GM23338 (cell line): ENCODE measurements at regions not wholly inside any gene's neighbourhood (a gene's known extent, or its start where the extent isn't known, plus 50 kb on each side); places are given as distances from the start of the nearest gene placed in this dataset.

ENCODE experiments used
- CTCF ChIP-seq, 2 experiments: fragments of 200-600 bp in 1 of 2; sonication (generic) in 1 of 2; conservative IDR thresholded peaks; 2 replicates each; pipeline versions ENCODE4 v1.5.1 to v1.6.1; 2016 to 2017; ENCODE audit warnings: antibody characterized with exemption in 2 of 2, low read depth in 2 of 2, mild to moderate bottlenecking in 2 of 2, moderate library complexity in 1 of 2
- EZH2phosphoT487 ChIP-seq: fragments of 200-600 bp; sonication (generic); IDR thresholded peaks from one replicate; pipeline ENCODE4 v1.8.1; 2018; ENCODE audit warnings: antibody characterized with exemption; ENCODE audit not compliant: unreplicated experiment
- JUNB ChIP-seq: IDR thresholded peaks from one replicate; pipeline ENCODE4 v1.6.1; 2016; ENCODE audit warnings: antibody characterized with exemption; ENCODE audit not compliant: unreplicated experiment
- POLR2AphosphoS5 ChIP-seq: IDR thresholded peaks from 2 replicates; pipeline ENCODE4 v1.6.1; 2016; ENCODE audit warnings: antibody characterized with exemption, low read depth
- STAT1 ChIP-seq: IDR thresholded peaks from one replicate; pipeline ENCODE4 v1.6.1; 2016; ENCODE audit warnings: antibody characterized with exemption; ENCODE audit not compliant: unreplicated experiment

- TF ChIP-seq POLR2AphosphoS5 (no peak), CTCF (conservative IDR thresholded peaks at IDR 0.05; ENCODE audit: low read depth in 2 of 2) (no peak), EZH2phosphoT487 (no peak), STAT1 (no peak), JUNB (no peak)
These were observed 314.1 kb upstream of the SP4 start for GRCh38 chr7:21113609-21114415.
